Suppressor macrophage (primary cell): ENCODE measurements at regions not wholly inside any gene's neighbourhood (a gene's known extent, or its start where the extent isn't known, plus 50 kb on each side); places are given as distances from the start of the nearest gene placed in this dataset.
"Not testable (repeated sequence)": the region's sequence is repeated elsewhere in the genome, so short reads cannot be mapped to it uniquely, and the experiment has no call there.

Source experiments
- DNase-seq, 4 experiments: peaks; one replicate each; pipeline ENCODE4 v3.0.0-alpha.2; 2020 to 2022

GRCh38 chr22:26082866-26083265 lies 86.4 kb upstream of the SEZ6L start:
- no peak for DNase-seq

GRCh38 chr22:26086359-26086758 lies 82.9 kb upstream of the SEZ6L start:
- peak in 1 of 4 experiments; percentile 13 for DNase-seq

- DNase-seq, result no peak
These were observed 81.4 kb upstream of the SEZ6L start for GRCh38 chr22:26087816-26088215.

GRCh38 chr22:26090821-26091220 lies 78.4 kb upstream of the SEZ6L start:
- no peak for DNase-seq

GRCh38 chr22:26094497-26094896 lies 74.8 kb upstream of the SEZ6L start:
- DNase-seq, result not testable (repeated sequence)

- DNase-seq, result peak; percentile 19 to 67 (median 52)
These were observed 73.9 kb upstream of the SEZ6L start for GRCh38 chr22:26095256-26095956.

GRCh38 chr22:26097411-26097810 lies 71.9 kb upstream of the SEZ6L start:
- no peak for DNase-seq

- DNase-seq, result no peak
These were observed 71.4 kb upstream of the SEZ6L start for GRCh38 chr22:26097840-26098239.

- no peak for DNase-seq
These were observed 66.2 kb upstream of the SEZ6L start for GRCh38 chr22:26103023-26103422.

GRCh38 chr22:26106412-26106811 lies 62.9 kb upstream of the SEZ6L start:
- no peak for DNase-seq

GRCh38 chr22:26109686-26110315 lies 59.5 kb upstream of the SEZ6L start:
- DNase-seq, result no peak

GRCh38 chr22:26114826-26115225 lies 54.4 kb upstream of the SEZ6L start:
- no peak for DNase-seq

GRCh38 chr22:26115266-26115665 lies 54.0 kb upstream of the SEZ6L start:
- DNase-seq, result no peak
